ENCODE measurements at regions not wholly inside any gene's neighbourhood (a gene's known extent, or its start where the extent isn't known, plus 50 kb on each side); places are given as distances from the start of the nearest gene placed in this dataset.

DNA sequence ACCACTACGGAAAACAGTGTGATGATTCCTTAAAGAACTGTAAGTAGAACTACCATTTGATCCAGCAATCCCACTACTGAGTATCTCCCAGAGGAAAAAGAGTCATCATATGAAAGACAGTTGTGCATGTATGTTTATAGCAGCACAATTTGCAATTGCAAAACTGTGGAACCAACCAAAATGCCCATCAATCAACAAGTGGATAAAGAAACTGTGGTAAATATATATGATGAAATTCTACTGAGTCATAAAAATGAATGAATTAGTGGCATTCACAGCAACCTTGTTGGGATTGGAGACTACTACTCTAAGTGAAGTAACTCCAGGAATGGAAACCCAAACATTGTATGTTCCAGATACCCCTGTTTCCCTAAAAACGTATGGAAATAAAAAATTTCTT is 337.0 kb upstream of the PTBP2 start:
- Histone ChIP-seq H3K4me3 (no peak overlapping the region), H3K4me1 (no peaks in the 10 kb centered on the region), H3K27ac (no peak overlapping the region), H3K9me3 (peaks cover 0 to 4% (median 0%) of the 10 kb centered on the region in 3 donors), H3K27me3 (no peaks in the 10 kb centered on the region), H3K36me3 (no peaks in the 10 kb centered on the region)
- in situ Hi-C loops (cut with MboI; ENCODE audit: low sequenced_read_pairs in 4 of 4): no loop called here
- no peak for DNase-seq
- no peak for ATAC-seq
- TF ChIP-seq CTCF (IDR thresholded peaks at IDR 0.05 in 4 of 5, conservative IDR thresholded peaks at IDR 0.05 in 1 of 5) (no peak), POLR2A (IDR thresholded peaks at IDR 0.05) (no peak)
- intact Hi-C loops (cut with DNase I; ENCODE audit: low total_unique reads): no loop called here

DNA sequence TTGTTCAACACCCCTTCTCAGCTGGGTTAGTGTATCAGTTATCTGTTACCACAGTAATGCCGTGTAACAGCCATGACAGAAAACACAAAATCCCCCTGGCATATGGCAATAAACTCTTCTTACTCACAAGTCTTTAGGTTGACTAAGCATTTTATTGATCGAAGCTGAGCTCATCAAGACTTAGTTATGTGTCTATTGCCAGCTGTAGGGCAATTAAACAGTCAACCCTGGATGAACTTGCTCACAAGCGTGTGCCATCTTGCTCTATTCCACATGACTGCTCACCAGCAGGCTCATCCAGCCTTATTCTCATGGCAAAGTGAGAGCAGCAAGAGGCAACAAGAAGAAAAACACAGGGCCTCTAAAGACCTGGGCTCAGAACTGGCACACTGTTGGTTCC is 333.8 kb upstream of the PTBP2 start:
- Histone ChIP-seq H3K27ac (no peak overlapping the region), H3K4me3 (no peak overlapping the region), H3K9me3 (peaks cover 0 to 1% (median 0%) of the 10 kb centered on the region in 3 donors), H3K36me3 (no peaks in the 10 kb centered on the region), H3K27me3 (no peaks in the 10 kb centered on the region), H3K4me1 (no peaks in the 10 kb centered on the region)
- in situ Hi-C loops (cut with MboI; ENCODE audit: low sequenced_read_pairs in 4 of 4) (no loop called here), intact Hi-C loops (cut with DNase I; ENCODE audit: low total_unique reads) (no loop called here)
- TF ChIP-seq CTCF (IDR thresholded peaks at IDR 0.05 in 4 of 5, conservative IDR thresholded peaks at IDR 0.05 in 1 of 5): no peak
- no peak for TF ChIP-seq POLR2A (IDR thresholded peaks at IDR 0.05)
- no peak for ATAC-seq
- no peak for DNase-seq

DNA sequence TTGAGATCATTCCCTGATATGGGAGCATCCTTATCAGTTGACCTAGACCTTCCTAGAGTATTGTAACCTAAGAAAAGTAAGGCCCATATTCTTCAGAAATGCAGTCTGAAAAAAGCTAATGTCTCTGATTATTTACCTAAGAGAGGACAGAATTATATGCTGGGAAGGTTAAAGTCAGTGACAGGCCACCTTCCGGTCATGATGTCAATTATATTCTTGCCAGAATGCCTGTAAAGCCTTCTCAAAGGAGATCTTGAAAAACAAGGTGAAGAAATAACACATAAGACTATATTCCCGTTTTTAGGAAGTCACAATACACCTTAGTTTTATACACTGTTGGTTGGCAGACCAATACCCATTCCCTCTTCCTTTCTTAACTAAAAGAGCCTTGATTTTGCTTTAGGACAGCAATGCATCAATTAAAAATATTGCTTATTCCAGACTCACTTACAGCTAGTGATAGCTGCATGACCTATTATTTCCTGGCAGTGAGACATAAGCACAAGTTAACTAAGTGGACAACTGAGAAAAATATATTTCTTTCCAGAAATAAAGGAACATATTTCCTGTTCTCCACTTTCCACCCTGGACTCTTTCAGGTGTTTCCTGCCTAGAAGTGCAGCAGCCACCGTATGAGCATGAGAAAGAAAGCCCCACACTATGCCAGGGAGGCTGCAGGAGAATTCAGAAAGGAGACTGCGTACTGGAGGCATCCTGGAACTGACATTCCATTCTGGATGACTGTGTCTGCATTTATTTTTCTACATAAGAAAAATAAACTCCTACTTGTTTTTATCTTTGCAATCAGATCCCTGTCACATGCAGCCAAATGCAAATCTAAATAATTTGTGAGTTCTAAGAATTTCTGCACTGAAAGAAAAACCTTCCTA is 332.9 kb upstream of the PTBP2 start:
- Histone ChIP-seq H3K27ac (no peak overlapping the region), H3K36me3 (no peaks in the 10 kb centered on the region), H3K9me3 (no peaks in the 10 kb centered on the region), H3K27me3 (no peaks in the 10 kb centered on the region), H3K4me1 (no peaks in the 10 kb centered on the region), H3K4me3 (no peak overlapping the region)
- in situ Hi-C loops (cut with MboI; ENCODE audit: low sequenced_read_pairs in 4 of 4): no loop called here
- ATAC-seq (no peak), DNase-seq (no peak)
- intact Hi-C loops (cut with DNase I; ENCODE audit: low total_unique reads): no loop called here
- TF ChIP-seq CTCF (IDR thresholded peaks at IDR 0.05 in 4 of 5, conservative IDR thresholded peaks at IDR 0.05 in 1 of 5): no peak
- no peak for TF ChIP-seq POLR2A (IDR thresholded peaks at IDR 0.05)

DNA sequence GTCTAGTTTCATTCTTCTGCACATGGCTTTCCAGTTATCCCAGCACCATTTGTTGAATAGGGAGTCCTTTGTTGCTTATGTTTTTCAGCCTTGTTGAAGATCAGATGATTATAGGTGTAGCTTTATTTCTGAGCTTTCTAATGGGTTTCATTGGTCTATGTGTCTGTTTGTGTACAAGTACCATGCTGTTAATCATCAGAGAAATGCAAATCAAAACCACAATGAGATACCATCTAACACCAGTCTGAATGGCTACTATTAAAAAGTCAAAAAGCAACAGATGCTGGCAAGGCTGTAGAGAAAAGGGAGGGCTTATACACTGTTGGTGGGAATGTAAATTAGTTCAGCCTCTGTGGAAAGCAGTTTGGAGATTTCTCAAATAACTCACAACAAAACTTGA is 321.5 kb upstream of the PTBP2 start:
- no peaks in the 10 kb centered on the region for H3K36me3 ChIP-seq
- no peaks in the 10 kb centered on the region for H3K27me3 ChIP-seq
- no peak overlapping the region for H3K4me3 ChIP-seq
- no peak overlapping the region for H3K27ac ChIP-seq
- no peaks in the 10 kb centered on the region for H3K9me3 ChIP-seq
- intact Hi-C loops (cut with DNase I; ENCODE audit: low total_unique reads): no loop called here
- no peaks in the 10 kb centered on the region for H3K4me1 ChIP-seq
- DNase-seq: no peak
- TF ChIP-seq POLR2A (IDR thresholded peaks at IDR 0.05) (no peak), CTCF (IDR thresholded peaks at IDR 0.05 in 4 of 5, conservative IDR thresholded peaks at IDR 0.05 in 1 of 5) (no peak)
- no peak for ATAC-seq
- in situ Hi-C loops (cut with MboI; ENCODE audit: low sequenced_read_pairs in 4 of 4): no loop called here

Measured in gastrocnemius medialis (tissue), 4 donors.